Peyer's patch (tissue), 4 donors: ENCODE measurements at regions not wholly inside any gene's neighbourhood (a gene's known extent, or its start where the extent isn't known, plus 50 kb on each side); places are given as distances from the start of the nearest gene placed in this dataset.

ENCODE experiments used
- POLR2A ChIP-seq, 2 donors: fragments of 450-650 bp; IDR thresholded peaks; one replicate each; pipeline ENCODE4 v1.5.1; 2017; ENCODE audit warnings: antibody characterized with exemption in 2 of 2, mild to moderate bottlenecking in 2 of 2, moderate library complexity in 2 of 2
- TF ChIP-seq, protein P1 (sequence below), 6 experiments: fragments of 450-650 bp in 4 of 6; fragments of 200-600 bp in 2 of 6; sonication (generic) in 1 of 6; IDR thresholded peaks; one replicate each; pipeline ENCODE4 v1.5.1; 2017 to 2019; ENCODE audit warnings: antibody characterized with exemption in 6 of 6, mild to moderate bottlenecking in 3 of 6, moderate library complexity in 1 of 6

DNA sequence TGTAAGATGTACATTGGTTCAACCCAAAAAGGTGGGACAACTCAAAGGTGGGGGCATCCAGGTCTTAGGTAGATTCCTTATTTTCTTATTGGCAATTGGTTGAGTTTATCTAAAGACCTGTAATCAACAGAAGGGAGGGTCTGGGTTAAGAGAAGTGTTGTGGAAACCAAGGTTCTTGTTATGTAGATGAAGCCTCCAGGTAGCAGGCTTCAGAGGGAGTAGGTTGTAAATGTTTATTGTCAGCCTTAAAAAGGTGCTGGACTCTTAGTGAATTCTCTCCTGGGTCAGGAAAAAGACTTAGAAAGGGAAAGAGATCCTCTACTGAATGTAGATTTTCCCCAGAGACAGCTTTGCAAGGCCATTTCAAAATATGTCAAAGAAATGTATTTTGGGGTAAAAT, 125.3 kb upstream of the NDUFV2 start:
- no peak for TF ChIP-seq POLR2A (IDR thresholded peaks at IDR 0.05)
- TF ChIP-seq, protein P1, sequence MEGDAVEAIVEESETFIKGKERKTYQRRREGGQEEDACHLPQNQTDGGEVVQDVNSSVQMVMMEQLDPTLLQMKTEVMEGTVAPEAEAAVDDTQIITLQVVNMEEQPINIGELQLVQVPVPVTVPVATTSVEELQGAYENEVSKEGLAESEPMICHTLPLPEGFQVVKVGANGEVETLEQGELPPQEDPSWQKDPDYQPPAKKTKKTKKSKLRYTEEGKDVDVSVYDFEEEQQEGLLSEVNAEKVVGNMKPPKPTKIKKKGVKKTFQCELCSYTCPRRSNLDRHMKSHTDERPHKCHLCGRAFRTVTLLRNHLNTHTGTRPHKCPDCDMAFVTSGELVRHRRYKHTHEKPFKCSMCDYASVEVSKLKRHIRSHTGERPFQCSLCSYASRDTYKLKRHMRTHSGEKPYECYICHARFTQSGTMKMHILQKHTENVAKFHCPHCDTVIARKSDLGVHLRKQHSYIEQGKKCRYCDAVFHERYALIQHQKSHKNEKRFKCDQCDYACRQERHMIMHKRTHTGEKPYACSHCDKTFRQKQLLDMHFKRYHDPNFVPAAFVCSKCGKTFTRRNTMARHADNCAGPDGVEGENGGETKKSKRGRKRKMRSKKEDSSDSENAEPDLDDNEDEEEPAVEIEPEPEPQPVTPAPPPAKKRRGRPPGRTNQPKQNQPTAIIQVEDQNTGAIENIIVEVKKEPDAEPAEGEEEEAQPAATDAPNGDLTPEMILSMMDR (IDR thresholded peaks at IDR 0.05), result no peak
